Cardiac fibroblast (primary cell): ENCODE measurements at regions not wholly inside any gene's neighbourhood (a gene's known extent, or its start where the extent isn't known, plus 50 kb on each side); places are given as distances from the start of the nearest gene placed in this dataset.
A peak's percentile ranks its signal among the peaks of the same experiment; 100 is the strongest.

Source experiments
- DNase-seq, 2 donors: peaks; one replicate each; pipeline versions ENCODE4 v3.0.0 to v3.0.0-alpha.2; 2010; ENCODE audit warnings: low read depth in 2 of 2
- H3K4me3 ChIP-seq, 2 donors: replicated peaks in 1 of 2; 1 replicate in 1 of 2; 2 replicates in 1 of 2; pipeline ENCODE4 v1.5.1; 2011; ENCODE audit warnings: low read depth in 2 of 2, low read length in 2 of 2, mild to moderate bottlenecking in 2 of 2, moderate library complexity in 1 of 2
- CTCF ChIP-seq: IDR thresholded peaks from one replicate; pipeline ENCODE4 v1.5.1; 2011; ENCODE audit warnings: low read depth, mild to moderate bottlenecking, low read length, inconsistent platforms

DNA sequence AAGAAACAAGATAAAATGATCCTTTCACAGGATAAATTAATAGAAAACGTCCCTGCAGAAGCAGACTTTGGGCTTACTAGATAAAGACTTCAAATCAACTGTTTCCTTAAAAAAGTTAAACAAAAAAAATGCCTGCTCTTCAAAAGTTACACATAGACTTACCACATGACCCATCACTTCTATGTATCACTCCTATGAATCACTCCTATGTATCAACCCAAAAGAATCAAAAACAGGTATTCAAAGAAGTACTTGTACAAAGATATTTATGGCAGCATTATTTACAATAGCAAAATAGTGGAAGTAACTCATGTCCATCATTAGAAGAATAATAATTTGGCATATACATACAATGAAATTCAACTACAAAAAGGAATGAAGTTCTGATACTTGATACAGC, 56.3 kb upstream of the PRDM9 start:
- DNase-seq: peak in 1 of 2 donors; percentile 22
- H3K4me3 ChIP-seq: no peak overlapping the region
- TF ChIP-seq CTCF: no peak

- no peak overlapping the region for H3K4me3 ChIP-seq
- no peak for DNase-seq
- TF ChIP-seq CTCF: no peak
These were observed 57.2 kb upstream of the PRDM9 start for GRCh38 chr5:23450187-23450586.

DNA sequence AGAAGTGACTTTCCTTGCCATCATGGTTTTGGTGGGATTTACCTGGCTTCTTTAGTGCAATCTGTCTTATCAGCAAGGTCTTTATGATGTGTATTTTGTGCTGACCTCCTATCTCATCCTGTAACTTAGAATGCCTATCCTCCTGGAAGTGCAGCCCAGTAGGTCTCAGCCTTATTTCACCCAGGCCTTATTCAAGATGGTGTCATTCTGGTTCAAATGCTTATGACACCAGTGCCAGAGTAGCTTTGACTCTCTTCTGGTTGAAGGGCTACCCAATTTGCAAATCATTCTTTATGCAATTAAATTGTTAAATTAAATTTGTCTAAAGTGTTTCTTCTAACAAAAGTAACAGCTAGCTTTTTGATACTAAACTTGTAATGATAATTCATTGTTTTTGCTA, 58.8 kb upstream of the PRDM9 start:
- no peak overlapping the region for H3K4me3 ChIP-seq
- DNase-seq: no peak
- no peak for TF ChIP-seq CTCF

DNA sequence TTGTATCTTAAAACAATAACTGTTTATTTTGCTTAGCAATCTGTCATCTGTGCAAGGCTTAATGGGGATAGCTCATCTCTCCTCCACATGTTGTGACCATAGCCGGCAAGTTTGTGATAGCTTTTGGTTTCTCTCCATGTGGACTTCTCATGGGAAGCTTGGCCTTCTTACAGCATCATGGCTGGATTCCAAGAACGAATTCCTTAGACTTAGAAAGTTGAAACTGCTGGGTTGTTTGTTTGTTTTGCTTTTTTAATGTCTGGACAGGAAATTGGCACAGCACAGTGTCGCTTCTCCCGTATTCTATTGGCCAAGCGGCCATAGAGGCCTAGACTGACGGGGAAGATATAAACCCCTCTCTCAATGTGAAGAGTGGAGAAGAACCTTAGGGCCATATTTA, 61.0 kb upstream of the PRDM9 start:
- DNase-seq: peak; percentile 79 to 83
- TF ChIP-seq CTCF: no peak
- no peak overlapping the region for H3K4me3 ChIP-seq

- no peak overlapping the region for H3K4me3 ChIP-seq
- peak; percentile 43 to 52 for DNase-seq
- no peak for TF ChIP-seq CTCF
These were observed 61.8 kb upstream of the PRDM9 start for GRCh38 chr5:23445573-23445972.

DNA sequence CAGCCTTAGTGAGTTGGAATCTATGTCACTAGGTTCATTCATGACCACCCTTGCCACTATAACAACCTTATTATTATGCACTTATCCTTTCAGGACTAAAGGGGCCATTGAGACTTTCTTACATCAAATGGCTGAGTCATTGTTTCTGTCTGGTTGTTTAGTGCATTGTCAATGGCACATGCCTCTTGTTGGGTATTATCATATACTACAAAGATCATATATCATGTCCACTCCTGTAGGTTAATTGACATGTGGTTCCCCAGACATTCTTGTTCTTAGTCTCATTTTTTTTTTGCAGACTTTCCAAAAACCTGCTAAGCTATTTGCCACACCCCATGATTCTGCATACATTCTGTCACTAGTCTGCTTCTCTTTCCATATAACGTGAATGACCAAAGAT, 66.7 kb upstream of the PRDM9 start:
- H3K4me3 ChIP-seq: no peak overlapping the region
- DNase-seq: no peak
- TF ChIP-seq CTCF: no peak

DNA sequence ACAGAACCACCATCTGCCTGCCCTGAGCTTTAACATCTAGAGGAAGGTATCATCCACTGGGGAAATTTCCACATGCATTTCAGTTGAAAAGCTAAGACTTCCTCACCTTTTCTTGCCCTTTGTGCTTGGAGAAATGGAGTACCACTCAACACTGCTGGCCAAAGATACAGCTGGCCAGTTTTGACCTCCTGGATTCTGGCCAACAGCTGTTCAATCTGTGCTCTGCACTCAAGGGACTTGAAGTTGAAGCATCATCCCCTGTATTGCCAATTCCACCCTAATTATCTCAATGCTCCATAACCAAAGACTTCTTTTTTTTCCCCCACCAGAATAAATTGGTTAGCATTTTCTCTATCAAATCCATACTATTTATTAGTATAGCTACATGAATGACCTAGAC, 70.4 kb upstream of the PRDM9 start:
- DNase-seq: no peak
- H3K4me3 ChIP-seq: no peak overlapping the region
- no peak for TF ChIP-seq CTCF
